NCI-H1417 (cell line): ENCODE measurements at regions not wholly inside any gene's neighbourhood (a gene's known extent, or its start where the extent isn't known, plus 50 kb on each side); places are given as distances from the start of the nearest gene placed in this dataset.

Experiments
- DNase-seq, 3 experiments: peaks; one replicate each; lab custom pipeline; 2025; lab: John Stamatoyannopoulos, UW

DNA sequence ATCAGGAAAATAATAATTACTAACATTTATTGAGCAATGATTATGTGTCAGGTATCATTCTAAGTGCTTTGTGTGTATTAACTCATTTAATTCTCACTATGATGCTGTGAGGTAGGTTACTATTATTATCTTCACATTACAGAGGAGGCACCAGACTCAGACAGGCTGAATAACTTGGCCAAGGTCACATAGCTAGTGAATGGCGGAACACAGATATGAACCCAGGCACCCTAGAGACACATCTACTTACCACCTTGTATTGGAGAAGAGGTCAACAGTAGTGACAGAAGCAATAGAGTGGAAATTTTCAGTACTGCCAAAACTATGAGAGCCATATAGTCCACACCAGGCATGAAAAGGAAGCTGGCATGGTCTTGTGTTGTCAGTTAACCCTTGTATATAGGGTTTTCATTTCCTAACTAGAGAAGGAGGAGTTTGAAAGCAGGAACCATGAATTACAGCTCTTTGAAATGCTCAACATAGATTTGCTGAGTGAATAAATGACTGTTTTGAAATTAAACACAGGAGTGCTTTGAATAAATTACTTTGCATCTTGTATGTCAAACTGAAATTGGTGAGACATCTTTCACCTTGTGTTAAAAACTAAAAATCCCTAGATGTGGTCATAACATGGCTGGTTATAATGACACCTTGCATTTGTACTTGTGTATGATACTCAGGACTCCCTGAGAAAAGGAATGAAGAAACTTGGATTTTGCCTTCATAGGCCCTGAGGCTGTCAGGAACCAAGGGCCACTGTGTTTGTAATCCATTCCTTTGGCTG is 71.8 kb downstream of the RTL9 start:
- no peak for DNase-seq

DNA sequence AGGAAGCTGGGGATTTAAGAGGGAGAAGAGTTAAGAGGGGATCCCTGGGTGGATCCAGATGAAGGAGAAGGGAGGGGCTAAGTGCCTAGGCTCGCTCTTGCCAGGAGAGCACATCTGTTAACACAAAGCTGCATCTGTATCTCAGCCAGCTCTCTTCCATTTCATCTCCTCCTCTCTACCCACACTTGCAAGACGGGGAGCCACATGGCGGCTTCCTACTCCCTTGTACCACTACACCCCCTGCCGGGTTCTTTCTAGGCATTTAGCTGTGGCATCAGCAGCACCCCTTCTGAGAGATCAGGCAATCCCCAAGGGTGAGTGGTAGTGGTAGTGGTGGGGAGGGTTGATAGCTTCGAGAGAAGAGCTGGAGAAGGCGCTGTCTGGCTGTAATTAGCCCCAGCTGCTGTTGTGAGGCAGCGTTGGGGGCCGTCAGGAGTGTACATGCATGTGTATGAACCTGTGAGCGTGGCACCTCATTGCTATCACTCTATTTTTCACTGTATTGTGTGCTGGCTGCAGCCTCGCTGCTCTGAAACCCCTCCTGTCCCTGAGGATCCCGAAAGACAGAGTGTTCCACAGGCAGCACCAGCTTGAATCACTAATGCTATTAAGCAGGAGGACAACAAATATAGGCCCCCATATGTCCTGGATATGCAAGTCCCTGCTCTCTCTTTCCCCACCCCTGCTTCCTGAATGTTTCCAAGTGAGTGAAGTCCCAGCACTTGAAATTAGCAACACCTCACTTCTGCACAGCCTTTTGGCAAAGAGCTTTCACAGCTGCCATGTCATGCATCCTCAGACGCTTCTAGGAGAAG is 73.7 kb downstream of the RTL9 start:
- peak in 1 of 3 experiments; percentile 37 for DNase-seq

DNA sequence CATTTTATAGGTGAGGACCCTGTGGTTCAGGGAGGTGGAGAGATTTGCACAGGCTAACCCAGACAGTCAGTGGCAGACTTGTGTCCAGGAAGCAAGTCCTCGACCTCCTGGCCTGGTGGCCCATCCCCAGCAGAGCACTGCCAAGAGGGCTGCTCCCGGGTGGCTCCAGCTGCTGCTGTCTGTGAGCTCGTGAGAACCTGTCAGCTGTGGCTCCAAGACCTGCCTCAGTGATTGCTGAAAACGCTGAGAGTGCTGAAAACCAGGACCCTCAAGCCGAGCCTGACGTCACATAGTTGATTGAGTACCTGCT is 74.2 kb downstream of the RTL9 start:
- DNase-seq, result no peak

DNA sequence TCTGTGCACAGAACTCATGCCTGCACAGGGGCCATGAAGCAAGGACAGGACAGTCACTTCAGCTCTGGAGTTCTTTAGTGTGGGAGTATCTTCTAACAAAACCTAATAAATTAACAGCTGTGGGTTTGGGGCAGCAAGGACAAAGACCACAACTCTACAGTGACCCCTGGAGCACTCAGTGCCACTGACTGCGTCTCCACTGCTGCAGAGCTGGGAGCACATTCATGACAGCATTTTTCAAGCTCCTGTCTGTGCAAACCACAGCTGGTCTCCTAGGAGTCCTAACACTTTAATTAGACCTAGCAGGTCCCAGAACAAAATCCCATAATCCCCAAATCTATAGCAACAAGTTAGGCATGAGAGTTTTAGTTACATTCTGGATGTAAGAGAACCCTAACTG is 76.5 kb downstream of the RTL9 start:
- no peak for DNase-seq

DNA sequence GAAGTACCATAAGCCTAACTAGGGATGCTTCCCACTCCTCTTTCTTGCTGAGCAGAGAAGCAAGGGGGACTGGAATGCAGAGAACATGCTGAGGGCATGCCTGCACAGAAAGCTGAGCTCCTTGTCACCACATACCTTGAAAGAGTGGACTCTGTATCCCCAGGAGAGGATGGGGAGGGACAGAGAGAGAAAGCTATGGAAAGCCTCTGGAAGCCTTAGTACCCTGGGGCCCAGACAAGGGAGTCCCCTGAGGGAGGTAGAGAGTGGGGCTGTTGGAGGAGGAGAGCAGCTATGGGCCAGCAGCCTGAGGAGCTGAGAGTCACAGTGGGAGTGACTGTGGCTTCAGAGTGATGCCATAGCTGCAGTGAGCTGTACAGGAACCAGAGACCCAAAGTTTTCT is 77.9 kb downstream of the RTL9 start:
- no peak for DNase-seq

DNA sequence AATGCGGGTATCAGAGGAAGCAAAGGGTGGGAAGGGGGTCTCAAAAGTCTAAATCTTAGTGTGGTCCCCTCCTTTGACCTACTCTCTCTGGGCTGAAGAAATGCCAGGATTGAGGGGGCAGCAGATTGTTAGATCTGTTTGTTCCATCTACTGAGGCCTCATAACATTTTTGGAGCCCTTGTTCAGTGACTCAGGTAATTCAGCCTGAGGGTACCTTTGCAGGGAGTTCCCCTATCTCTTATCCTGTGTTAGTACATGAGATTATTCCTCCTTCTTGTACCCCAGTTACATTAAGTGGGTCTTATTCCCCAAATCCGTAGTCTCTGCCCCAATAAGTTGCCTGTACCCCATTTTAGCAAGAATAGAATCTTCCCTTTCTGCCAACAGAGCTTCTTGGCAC is 79.0 kb downstream of the RTL9 start:
- no peak for DNase-seq

DNA sequence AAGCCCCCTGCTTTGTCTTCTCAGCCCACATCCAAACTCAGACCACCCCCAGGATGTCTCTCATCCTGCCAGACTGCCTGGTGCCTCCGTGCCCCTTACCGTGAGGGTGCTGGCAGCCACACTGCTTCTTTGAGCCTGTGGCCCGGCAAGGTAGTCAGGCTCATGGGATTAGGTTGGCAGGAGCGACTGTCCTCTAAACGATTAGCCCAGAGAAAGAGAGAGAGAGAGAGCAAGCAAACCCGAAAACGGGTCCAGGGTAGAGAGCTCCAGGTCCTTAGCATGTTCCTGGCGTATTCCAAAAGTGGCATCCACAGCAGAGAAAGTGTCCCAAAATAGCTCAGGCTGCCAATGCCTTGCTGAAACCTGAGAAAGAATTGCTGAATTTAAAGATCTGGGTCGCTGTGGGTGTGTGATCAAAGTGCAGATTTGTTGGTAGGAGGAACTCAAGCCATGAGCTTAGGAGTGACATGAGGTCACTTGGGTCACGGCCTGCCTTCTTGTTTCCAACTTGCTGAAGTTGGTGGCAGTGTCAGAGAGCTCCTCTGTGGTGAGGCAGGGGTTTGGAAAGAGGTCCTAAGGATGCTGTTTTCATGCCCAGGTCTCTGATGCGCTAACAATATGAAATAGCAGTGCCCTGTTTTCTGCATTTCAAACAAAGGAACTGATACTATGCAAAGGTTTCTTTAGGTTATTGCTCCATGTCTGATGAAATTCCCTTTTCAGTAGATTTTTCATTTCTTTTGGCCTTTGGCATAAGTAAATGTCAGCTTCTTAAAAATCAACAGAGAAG is 81.6 kb downstream of the RTL9 start:
- no peak for DNase-seq

DNA sequence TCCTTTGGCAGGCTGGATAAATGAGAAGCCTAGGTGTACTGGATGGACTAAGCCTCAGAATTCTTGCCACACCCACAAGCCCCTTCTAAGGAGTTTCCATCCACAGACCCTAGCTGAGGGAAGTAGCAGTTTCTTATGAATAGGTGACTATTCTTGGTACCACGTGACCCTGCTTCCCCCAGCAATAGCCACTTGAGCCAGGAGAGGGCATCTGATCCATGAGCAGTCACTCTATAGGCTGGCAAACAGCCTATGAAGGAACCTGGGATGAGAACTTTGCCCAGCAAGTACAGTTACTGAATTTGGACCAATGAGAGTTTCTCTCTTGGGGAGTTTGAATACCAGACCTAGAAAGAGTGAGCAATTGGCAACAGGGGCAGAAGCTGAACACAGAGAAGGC is 84.0 kb downstream of the RTL9 start:
- peak; percentile 20 to 47 (median 23) for DNase-seq

DNA sequence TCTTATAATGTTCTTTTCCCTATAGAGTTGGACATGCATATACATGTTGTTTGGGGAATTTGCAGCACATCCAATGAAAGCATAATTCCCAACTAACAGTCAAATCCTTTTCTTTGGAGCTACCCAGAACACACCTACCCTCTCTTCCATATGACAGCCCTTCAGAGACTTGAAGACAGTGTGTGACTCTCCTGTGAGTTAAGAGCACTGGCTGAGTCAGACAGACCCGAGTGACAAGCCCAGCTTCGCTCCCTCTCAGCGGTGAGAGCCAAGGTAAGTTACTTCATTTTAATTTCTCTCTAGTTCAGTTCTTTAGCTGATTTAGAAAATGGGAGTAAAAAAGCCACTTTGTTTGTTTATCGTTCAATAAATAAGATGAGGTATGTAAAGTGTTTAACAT is 86.3 kb downstream of the RTL9 start:
- DNase-seq, result no peak

DNA sequence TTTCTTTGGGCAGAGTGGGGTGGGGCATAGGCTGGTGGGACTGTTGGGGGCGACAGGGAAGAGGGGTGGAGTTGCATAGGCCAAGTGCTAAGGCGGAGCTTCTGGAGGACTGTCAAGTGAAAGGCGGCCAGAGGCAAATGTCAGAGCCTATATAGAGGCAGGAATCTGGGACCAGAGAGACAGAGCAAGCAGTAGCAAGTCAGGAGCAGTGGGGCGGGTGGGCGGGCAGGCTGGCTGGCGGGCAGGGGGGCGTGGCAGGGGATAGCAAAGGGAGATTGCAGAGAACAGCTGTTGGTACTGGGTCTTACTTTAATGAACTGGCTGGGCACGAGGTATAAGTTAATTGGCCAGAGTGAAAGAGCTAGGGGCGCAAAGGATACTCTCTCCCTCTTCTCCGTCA is 89.8 kb downstream of the RTL9 start:
- no peak for DNase-seq

DNA sequence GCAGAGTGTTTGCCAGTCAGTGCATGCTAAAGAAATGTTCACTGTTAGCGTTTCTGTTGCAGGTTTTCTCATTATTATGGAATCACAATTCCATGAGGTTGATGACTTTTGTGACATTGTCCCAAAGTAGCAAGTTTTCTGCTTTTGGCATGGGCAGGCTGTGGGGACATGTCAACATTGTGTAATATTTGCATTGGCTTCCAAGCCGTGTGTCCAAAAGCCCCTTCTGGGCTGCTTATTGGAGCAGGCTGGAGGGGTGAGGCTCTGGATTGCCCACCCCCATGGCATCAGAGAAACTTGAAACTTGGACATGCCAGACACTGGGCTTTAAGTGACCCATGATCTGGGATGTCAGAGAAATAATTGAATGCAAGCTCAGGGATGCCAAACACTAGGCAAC is 90.7 kb downstream of the RTL9 start:
- no peak for DNase-seq

DNA sequence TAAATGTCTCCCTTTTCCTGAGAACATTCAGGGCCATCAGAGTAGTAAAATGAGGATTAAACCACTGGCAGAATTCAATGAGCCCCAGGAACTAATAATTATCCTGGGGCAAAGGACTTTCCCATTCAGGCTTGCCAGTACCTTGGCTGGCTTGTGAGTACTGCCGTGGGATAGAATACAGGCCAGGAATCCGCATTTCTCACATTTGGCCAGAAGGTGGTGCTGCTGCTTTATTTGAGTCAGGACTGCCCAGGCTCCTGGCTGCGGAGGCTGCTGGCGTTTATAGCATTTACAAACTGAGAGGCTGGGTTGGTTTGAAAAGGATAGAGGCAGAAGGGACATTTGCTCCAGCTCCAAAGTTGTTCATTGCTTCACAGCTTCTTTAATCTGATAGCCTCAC is 91.4 kb downstream of the RTL9 start:
- DNase-seq, result peak; percentile 57 to 85 (median 85)

DNA sequence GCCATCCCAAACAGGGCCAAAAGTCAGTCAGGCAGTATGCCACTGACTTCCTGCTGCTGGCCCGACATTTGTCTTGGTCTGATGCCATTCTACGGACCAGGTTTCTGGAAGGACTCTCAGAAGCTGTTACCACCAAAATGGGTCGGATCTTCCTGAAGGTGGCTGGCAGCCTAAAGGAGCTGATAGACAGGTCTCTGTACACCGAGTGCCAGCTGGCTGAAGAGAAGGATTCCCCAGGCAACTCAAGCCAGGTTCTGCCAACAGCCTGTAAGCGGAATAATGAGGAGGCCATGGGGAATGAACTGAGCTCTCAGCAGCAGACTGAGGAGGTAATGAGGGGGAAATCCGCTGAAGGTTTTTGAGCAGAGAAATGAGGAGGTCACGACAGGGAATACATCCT is 95.7 kb downstream of the RTL9 start:
- no peak for DNase-seq

DNA sequence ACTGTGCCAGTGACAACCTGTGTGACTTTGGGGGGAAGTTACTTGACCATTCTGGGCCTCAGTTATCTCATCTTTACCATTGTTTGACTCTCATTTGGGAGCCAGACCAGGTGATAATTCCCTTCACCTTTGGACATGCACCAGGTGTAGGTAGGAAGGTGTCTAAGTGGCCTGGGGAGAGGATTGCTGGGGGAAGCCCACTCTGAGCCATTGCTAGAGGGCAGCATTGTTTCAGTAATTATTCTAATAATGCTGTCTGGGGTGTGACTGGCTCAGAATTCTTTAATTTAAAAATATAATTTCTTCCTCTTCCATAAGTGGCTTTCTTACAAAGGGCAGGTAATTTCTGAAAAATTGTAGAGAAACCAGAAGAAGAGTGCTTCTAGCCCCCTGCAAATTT is 104.3 kb downstream of the RTL9 start:
- peak in 2 of 3 experiments; percentile 25 to 52 for DNase-seq

DNA sequence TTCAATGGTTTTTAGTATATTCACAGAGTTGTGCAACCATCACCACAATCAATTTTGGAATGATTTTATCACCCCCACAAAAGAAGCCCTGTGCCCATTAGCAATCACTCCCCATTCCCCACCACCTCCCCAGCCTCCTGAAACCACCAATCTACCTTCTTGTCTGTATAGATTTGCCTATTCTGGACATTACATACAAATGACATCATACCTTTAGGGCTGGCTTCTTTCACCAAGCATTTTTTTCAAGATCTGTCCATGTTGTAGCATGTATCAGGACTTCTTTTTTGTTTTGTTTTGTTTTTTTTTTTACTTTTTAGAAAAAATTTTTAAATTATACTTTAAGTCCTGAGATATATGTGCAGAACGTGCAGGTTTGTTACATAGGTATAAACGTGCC is 108.1 kb downstream of the RTL9 start:
- DNase-seq, result no peak

DNA sequence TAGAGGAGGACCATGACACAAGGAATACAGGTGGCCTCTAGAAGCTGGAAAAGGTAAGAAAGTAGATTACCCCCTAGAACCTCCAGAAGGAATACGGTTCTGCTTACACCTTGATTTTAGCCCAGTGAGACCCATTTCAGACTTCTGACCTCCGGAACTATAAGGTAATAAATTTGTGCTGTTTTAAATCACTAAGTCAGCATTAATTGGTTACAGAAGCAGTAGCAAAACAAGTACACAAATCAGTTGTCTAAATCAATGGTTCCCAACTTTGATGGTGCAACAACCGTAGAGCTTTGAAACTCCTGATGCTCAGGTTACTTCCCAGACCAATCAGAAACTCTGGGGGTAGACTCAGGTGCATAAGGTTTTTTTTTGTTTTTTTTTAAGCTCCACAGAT is 113.6 kb downstream of the RTL9 start:
- DNase-seq, result no peak

DNA sequence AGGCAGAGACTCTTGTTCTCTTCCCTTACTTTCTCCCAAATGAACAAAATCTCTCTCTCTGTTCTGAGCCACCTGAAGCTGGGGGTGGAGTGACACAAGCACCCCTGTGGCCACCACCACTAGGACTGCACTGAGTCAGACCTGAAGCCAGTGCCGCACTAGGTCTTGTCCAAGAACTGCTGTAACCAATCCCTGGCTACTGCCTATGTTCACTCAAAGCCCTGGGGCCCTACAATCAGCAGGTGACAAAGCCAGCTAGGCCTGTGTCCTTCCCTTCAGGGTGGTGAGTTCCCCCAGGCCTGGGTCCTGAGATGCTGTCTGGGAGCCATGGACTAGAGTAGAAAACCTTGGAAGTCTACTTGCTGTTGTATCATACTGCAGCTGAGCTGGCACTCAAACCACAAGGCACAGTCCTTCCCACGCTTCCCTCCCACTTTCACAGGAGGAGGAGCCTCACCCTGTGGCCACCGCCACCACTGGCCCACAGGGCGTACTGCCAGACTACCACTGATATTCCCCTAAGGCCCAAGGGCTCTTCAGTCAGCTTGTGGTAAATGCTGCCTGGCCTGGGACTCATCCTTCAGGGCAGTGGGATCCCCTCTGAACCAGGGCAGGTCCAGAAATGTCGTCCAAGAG is 119.1 kb downstream of the RTL9 start:
- no peak for DNase-seq

DNA sequence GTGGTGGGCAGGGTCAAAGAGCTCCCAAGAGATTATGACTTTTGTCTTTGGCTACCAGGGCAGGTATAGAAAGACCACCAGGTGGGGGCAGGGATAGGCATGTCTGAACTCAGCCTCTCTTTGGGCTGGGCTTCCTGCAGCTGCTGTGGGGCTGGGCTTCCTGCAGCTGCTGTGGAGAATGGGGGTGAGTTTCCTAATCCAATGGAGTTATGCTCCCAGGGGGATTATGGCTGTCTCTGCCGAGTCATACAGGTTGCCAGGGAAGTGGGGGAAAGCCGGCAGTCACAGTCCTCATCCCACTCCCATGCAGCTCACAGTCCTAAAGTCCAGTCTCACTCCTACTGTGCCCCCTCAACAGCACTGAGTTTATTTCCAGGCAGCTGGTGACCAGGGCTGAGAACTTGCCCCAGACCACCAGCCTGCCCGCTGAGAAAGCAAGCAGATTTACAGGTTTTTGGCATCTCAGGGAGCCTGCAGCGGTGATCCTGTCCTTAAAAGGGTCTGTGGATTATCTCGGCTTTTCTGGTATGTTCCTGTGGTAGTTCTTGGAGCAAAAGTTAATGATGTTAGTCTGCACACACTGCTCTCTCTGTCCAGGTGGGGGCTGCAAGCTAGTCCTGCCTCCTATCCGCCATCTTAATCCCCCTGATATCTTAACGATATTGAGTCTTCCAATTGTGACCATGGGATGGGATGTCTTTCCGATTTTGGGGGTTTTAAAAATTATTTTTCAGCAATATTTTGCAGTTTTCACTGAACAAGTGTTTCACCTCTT is 133.4 kb downstream of the RTL9 start:
- DNase-seq, result peak in 2 of 3 experiments; percentile 9 to 26

DNA sequence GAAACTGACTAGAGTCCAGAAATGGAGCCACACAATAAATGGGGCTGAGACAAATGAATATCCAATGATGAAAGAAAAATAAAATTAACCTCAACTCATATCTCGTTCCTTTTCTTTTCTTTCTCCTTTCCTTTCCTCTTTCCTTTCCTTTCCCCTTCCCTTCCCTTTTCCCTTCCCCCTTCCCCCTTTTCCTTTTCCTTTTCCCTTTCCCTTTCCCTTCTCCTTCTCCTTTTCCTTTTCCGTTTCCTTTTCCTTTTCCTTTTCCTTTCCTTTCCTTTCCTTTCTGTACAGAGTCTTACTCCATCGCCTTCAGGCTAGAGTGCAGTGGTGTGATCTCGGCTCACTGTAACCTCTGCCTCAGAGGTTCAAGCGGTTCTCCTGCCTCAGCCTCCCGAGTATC is 146.3 kb downstream of the RTL9 start:
- DNase-seq, result no peak

DNA sequence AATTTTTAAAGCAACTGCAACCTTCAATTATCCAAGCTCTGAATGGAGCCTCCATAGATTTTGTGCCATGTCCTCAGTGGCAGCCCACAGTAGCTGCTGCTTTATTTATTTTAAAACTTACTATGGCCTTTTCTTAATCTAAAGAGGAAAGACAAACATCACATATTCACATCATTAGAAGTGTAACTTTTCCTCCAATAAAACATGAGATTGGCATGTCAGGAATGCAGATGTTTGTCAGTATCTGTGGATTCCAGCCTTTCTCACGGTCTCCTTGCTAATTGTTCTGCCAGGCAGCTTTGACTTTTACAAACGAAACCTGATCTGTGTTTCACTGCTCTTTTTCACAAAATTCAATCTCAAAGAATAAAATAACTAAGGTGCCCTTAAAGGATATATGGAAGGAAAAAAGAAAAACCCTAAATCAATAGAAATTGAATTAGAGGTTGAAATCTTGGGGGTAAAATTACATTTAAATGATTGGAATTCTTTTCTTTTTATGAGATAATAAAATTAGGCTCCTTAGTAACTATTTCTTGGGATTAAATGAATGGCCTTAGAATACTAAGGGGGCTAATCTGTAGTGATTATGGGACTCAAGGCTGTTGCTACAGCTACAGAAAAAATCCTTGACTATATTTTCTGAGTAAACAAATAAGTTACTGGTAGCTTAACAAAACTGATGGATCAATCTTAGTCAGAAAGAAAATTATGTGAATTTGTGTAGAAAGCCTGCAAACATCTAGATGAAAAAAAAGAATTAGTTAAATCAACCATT is 151.3 kb downstream of the RTL9 start:
- DNase-seq, result no peak

DNA sequence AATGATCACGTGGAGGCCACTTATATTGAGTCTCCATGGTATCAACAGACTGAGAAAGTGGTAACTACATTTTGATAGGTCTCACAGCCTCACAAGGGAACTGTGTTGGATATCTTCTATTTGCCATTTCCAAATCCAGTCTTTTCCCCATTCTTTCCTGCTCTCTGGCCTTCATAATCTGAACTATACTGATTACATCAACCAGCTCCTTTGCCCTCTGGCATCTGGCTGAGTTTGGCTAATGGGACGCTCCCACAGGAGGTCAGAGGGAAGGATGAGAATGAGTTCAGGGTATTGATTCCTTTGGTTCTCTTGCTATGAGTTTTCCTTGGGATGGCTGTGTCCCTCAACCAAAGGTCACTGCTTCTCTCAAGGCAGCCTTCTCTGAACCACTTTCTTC is 152.6 kb downstream of the RTL9 start:
- DNase-seq, result no peak
